Cardiac fibroblast (primary cell): ENCODE measurements at regions not wholly inside any gene's neighbourhood (a gene's known extent, or its start where the extent isn't known, plus 50 kb on each side); places are given as distances from the start of the nearest gene placed in this dataset.

Experiments
- DNase-seq, 2 donors: peaks; one replicate each; pipeline versions ENCODE4 v3.0.0 to v3.0.0-alpha.2; 2010; ENCODE audit warnings: low read depth in 2 of 2
- H3K4me3 ChIP-seq, 2 donors: replicated peaks in 1 of 2; 1 replicate in 1 of 2; 2 replicates in 1 of 2; pipeline ENCODE4 v1.5.1; 2011; ENCODE audit warnings: low read depth in 2 of 2, low read length in 2 of 2, mild to moderate bottlenecking in 2 of 2, moderate library complexity in 1 of 2
- CTCF ChIP-seq: IDR thresholded peaks from one replicate; pipeline ENCODE4 v1.5.1; 2011; ENCODE audit warnings: low read depth, mild to moderate bottlenecking, low read length, inconsistent platforms

- DNase-seq, result no peak
- TF ChIP-seq CTCF, result no peak
- H3K4me3 ChIP-seq, result no peak overlapping the region
Measured at GRCh38 chr12:33000016-33000415, 103.4 kb upstream of the PKP2 start.

- H3K4me3 ChIP-seq, result no peak overlapping the region
- no peak for DNase-seq
- TF ChIP-seq CTCF, result no peak
Measured at GRCh38 chr12:32997471-32997870, 100.9 kb upstream of the PKP2 start.

GRCh38 chr12:32995623-32996022 is 99.0 kb upstream of the PKP2 start:
- no peak for TF ChIP-seq CTCF

GRCh38 chr12:32993404-32993803 is 96.8 kb upstream of the PKP2 start:
- no peak for TF ChIP-seq CTCF
- DNase-seq, result no peak
- no peak overlapping the region for H3K4me3 ChIP-seq

More at GRCh38 chr12:32995623-32996022, 99.0 kb upstream of the PKP2 start:
- H3K4me3 ChIP-seq, result no peak overlapping the region
- no peak for DNase-seq

GRCh38 chr12:32989705-32990104 is 93.1 kb upstream of the PKP2 start:
- H3K4me3 ChIP-seq, result no peak overlapping the region
- no peak for DNase-seq
- TF ChIP-seq CTCF, result no peak

- no peak for DNase-seq
- H3K4me3 ChIP-seq, result no peak overlapping the region
- TF ChIP-seq CTCF, result no peak
Measured at GRCh38 chr12:32988982-32989381, 92.4 kb upstream of the PKP2 start.

- no peak overlapping the region for H3K4me3 ChIP-seq
- no peak for DNase-seq
- TF ChIP-seq CTCF, result no peak
Measured at GRCh38 chr12:32987512-32987911, 90.9 kb upstream of the PKP2 start.
